Dedifferentiated amniotic fluid mesenchymal stem cell (primary cell): ENCODE measurements at regions not wholly inside any gene's neighbourhood (a gene's known extent, or its start where the extent isn't known, plus 50 kb on each side); places are given as distances from the start of the nearest gene placed in this dataset.

Source experiments
- DNase-seq: peaks from one replicate; pipeline ENCODE4 v3.0.0-alpha.2; 2016; ENCODE audit errors: extremely low spot score

DNA sequence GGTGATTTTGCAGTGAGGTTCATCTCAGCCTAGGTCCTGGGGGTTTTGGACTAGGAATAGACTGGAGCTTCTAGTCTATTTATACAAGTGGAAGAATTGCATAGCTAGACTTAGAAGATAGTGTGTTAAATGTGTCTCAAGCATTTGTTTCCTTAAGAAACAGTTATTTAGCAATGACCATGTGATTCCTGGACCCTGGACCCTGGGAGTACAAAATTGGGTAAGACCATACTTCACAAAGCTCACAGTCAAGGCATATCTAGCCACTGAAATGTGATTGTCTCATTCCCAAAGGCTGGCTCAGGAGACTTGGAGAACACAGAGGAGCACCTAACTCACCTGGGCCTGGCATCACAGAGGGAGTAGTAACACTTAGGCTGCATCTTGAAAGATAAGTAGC is 754.5 kb downstream of the SATB2 start:
- no peak for DNase-seq

DNA sequence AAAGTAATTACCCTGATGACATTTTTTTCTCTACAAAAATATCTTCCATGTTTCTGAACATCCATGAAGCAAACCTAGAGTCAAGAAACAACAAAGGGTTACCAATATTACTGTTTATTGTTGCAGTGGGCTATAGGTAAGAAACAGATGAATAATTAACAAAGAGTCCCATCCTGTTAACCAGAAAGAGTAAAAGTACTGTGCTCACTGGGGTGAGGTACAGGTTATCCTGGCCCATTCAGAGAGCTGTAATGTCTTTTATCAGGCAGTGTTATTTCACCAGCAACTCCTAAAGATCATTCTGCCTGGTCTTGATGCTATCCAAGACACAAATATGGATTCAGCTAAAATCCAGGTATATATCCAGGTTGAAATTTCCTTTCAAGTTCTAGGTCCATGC is 754.9 kb downstream of the SATB2 start:
- DNase-seq: no peak

- no peak for DNase-seq
These were observed 756.3 kb downstream of the SATB2 start for GRCh38 chr2:198701481-198701880.

DNA sequence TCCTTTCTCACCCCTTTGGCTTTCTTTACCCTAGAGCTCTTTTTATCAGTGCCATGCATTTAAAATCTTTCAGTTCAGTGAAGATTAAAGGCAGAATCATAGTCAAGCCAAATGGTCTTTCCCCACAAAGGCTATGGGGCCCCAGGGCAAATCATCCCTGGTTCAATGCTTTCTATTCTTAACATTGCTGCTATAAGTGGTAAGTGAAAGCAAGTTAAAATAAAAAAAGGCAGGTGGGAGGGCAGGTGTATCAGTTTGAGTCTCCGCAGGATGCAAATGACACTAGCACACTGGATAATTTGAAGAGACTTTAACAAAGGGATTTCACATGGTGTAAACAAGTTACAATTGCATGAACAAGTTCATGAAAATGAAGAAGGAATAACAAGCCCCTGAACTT is 757.4 kb downstream of the SATB2 start:
- DNase-seq: no peak

DNA sequence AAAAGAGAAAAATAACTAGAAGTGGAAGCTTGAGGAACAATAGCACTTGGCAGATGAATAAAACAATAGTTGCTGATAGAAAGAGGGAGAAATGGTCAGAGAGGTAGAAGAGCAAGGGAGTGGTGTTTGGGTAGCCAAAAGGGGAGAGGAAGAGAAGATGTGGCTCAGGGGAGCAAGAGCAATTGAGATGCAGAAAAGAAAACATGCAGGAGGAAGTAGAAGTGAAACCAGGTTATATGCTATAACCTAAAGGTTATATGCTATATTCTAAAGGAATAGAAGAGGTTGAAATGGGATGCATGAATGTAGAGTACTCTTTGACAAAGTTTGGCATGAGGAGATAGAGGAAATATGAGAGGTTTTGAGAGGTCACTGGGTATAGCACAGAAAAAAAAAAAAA is 759.5 kb downstream of the SATB2 start:
- DNase-seq: no peak

- no peak for DNase-seq
These were observed 759.9 kb downstream of the SATB2 start for GRCh38 chr2:198697794-198698193.

DNA sequence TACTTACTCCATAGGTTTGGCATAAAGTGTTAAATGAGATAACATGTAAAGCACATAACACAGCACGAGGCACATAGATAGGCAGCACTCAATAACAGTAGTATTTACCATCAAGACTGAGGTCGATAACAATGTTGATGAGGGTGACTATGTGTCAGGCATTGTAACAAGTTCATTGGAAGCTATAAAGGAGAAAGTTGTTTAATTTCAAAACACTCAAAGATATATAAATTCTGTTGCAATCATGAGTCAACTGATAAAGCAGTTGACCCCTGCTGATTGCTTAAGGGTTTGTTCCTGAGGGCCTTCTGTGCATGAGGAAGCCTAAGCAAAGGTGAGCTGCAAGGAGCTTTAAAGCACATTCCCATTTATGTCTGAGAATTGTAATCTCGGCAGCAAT is 760.5 kb downstream of the SATB2 start:
- no peak for DNase-seq

- DNase-seq: no peak
These were observed 761.9 kb downstream of the SATB2 start for GRCh38 chr2:198695879-198696278.

- DNase-seq: no peak
These were observed 764.7 kb downstream of the SATB2 start for GRCh38 chr2:198692907-198693510.

DNA sequence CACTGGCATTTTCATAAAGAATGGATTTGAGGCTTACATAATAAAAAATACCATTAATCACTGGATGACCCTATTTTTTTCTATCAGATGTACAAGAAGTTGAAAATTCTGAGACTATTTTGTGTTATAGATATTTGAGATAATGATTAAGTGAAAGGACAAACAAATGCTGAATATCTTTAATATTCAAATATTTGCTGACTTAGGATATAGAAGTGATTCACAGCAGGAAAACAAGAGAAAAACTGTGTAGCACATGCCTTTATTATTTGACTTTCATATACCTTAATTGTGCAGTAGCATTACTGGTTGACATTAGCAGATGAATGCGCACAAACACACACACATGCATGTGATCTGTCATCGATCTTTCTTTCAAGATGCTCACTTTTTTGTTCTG is 766.5 kb downstream of the SATB2 start:
- no peak for DNase-seq

- DNase-seq: no peak
These were observed 793.4 kb downstream of the SATB2 start for GRCh38 chr2:198664321-198664720.

DNA sequence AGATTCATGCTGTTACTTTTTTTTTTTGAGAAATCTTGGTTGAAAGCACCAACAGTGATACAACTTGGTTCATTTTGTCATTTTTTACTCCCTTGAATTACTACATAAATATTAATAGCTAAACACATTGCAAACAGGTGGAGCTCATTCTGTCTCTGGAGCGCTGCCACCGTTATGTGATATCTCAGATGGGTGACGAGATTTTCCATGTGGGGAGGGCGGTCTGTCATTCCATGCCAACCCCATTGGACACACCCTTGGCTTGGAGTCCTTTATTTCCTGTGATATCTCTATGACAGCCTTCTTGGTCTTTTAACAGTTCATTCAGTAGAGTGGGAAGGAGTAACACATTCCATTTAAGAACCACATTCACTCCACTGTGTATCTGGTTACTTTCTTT is 794.8 kb downstream of the SATB2 start:
- DNase-seq: no peak

- DNase-seq: no peak
These were observed 797.2 kb downstream of the SATB2 start for GRCh38 chr2:198660501-198660900.

- DNase-seq: no peak
These were observed 798.5 kb downstream of the SATB2 start for GRCh38 chr2:198659096-198659870.

GRCh38 chr2:198657512-198658121 is 800.1 kb downstream of the SATB2 start:
- DNase-seq: peak; percentile 56

DNA sequence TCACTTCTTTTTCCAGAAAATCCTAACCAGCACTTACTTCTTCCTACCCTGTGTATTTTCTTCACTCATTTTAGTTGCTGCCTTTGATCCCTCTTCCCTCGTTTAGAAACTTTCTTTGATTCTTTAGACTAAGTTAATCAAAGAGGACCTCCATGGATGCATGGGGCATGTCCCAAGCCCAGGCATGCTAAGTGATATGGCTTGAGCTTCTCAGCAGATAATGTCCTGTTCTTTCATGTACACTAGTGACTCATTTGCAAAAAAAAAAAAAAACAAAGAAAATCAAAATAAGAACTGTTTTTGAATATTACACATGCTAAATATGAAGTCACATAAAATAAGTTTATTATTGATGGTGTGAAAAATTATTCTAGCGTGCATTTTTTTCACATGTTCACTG is 800.9 kb downstream of the SATB2 start:
- no peak for DNase-seq

- DNase-seq: no peak
These were observed 803.1 kb downstream of the SATB2 start for GRCh38 chr2:198654646-198655045.

GRCh38 chr2:198653311-198653710 is 804.4 kb downstream of the SATB2 start:
- no peak for DNase-seq

- no peak for DNase-seq
These were observed 805.3 kb downstream of the SATB2 start for GRCh38 chr2:198652461-198652860.

DNA sequence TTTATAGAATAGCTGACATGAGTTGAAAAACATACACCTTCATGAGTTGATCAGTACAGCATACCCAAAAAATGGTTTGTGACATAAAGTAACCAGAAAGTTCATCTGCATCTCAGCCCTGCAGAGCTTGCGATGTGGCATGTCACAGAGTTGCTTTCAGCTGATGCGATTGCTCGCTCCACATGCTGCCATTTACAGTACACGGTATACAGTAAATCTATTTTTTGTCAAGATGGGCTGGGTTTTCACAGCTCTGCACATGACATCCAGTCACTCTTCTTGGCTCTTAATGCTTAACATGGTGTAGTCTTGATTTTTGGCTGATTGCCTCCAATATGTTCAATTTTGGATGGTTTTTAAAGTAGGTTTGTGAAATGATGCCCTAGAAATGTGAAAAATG is 811.9 kb downstream of the SATB2 start:
- DNase-seq: no peak

GRCh38 chr2:198641161-198641560 is 816.6 kb downstream of the SATB2 start:
- no peak for DNase-seq

DNA sequence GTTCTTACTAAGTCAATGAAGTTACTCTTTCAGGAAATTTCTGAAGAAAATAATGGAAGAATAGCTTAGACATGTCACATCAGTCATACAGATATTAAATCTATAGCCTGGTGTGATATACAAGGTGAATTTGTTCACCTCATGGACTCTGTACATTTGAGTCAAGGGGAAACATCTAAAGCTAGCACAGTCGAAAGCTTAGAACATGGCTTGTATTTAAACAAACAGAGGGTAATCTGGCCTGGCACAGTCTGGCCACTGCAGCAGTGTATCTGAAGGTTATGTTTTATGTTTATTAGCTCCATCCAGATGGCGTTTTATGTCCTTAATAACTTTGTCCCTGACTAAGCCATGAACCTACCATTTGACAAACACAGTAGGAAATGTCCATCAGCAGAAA is 817.3 kb downstream of the SATB2 start:
- DNase-seq: no peak

GRCh38 chr2:198639580-198639979 is 818.2 kb downstream of the SATB2 start:
- no peak for DNase-seq
